H1 (cell line): ENCODE measurements at regions not wholly inside any gene's neighbourhood (a gene's known extent, or its start where the extent isn't known, plus 50 kb on each side); places are given as distances from the start of the nearest gene placed in this dataset.

ENCODE experiments used
- CTCF ChIA-PET: fragments of 300-600 bp; sonication (Branson Sonifier 250); formaldehyde crosslinking; loops from one replicate; lab custom pipeline; 2021; ENCODE audit not compliant: partially characterized antibody; lab: Charles Lee
- POLR2A ChIA-PET: fragments of 300-600 bp; sonication (Branson Sonifier 250); formaldehyde crosslinking; loops from one replicate; lab custom pipeline; 2021; ENCODE audit warnings: inconsistent platforms; ENCODE audit not compliant: partially characterized antibody; lab: Charles Lee
- DNase-seq, 2 experiments: peaks; one replicate each; pipeline versions ENCODE4 v3.0.0 to v3.0.0-alpha.2; 2010 to 2022; ENCODE audit warnings: low spot score in 2 of 2, low read depth in 1 of 2, mixed read lengths in 1 of 2
- FAIRE-seq: peaks from 2 replicates; lab custom pipeline; 2011; peaks lifted over from hg19 to GRCh38; lab: Jason Lieb, UNC
- H2AFZ ChIP-seq: 2 replicates; pipeline ENCODE4 v1.8.1; 2012; ENCODE audit warnings: low read length, inconsistent platforms
- H2AK5ac ChIP-seq: 2 replicates; pipeline ENCODE4 v1.6.1; 2013; ENCODE audit warnings: low read depth, low read length
- H2BK120ac ChIP-seq: replicated peaks from 2 replicates; pipeline ENCODE3; 2013; ENCODE audit warnings: low read depth, low read length, inconsistent platforms
- H2BK12ac ChIP-seq: 2 replicates; pipeline ENCODE4 v1.6.1; 2013; ENCODE audit warnings: low read depth, low read length
- H2BK15ac ChIP-seq: 2 replicates; pipeline ENCODE4 v1.6.1; 2013; ENCODE audit warnings: low read length
- H2BK20ac ChIP-seq: 2 replicates; pipeline ENCODE4 v1.6.1; 2013; ENCODE audit warnings: low read length
- H2BK5ac ChIP-seq: 2 replicates; pipeline ENCODE4 v1.6.1; 2013; ENCODE audit warnings: low read depth, low read length
- H3K14ac ChIP-seq: 2 replicates; pipeline ENCODE4 v1.6.1; 2013; ENCODE audit warnings: inconsistent platforms; ENCODE audit not compliant: insufficient read length
- H3K18ac ChIP-seq: 2 replicates; pipeline ENCODE4 v1.6.1; 2013; ENCODE audit warnings: low read length; ENCODE audit errors: extremely low read depth
- H3K23ac ChIP-seq: 2 replicates; pipeline ENCODE4 v1.6.1; 2013; ENCODE audit warnings: inconsistent platforms; ENCODE audit not compliant: insufficient read length
- H3K23me2 ChIP-seq: 2 replicates; pipeline ENCODE4 v1.6.1; 2013; ENCODE audit warnings: low read depth, low read length
- H3K27ac ChIP-seq: 2 replicates; pipeline ENCODE4 v1.6.1; 2011; ENCODE audit warnings: low read depth, low read length, inconsistent platforms
- H3K27me3 ChIP-seq, 4 experiments: replicated peaks in 1 of 4; 1 replicate in 1 of 4; 2 replicates in 3 of 4; pipeline versions ENCODE4 v1.6.1 to v1.8.1; 2011 to 2013; ENCODE audit warnings: low read length in 3 of 4, mild to moderate bottlenecking in 3 of 4, inconsistent platforms in 2 of 4, mixed read lengths in 2 of 4, moderate library complexity in 1 of 4; ENCODE audit not compliant: control insufficient read depth in 3 of 4, insufficient read depth in 3 of 4; ENCODE audit errors: extremely low read depth in 1 of 4
- H3K36me3 ChIP-seq, 4 experiments: 2 replicates each; pipeline versions ENCODE4 v1.6.1 to v1.8.1; 2011 to 2013; ENCODE audit warnings: mild to moderate bottlenecking in 4 of 4, low read length in 3 of 4, moderate library complexity in 2 of 4, control low read depth in 1 of 4, inconsistent platforms in 1 of 4; ENCODE audit not compliant: insufficient read depth in 4 of 4, control insufficient read depth in 2 of 4
- H3K4ac ChIP-seq: replicated peaks from 2 replicates; pipeline ENCODE3; 2013; ENCODE audit warnings: low read length, low read depth, mixed read lengths, inconsistent platforms; ENCODE audit not compliant: insufficient read length
- H3K4me1 ChIP-seq, 4 experiments: replicated peaks in 1 of 4; 1 replicate in 1 of 4; 2 replicates in 3 of 4; pipeline versions ENCODE4 v1.6.1 to v1.8.1; 2011 to 2013; ENCODE audit warnings: low read length in 3 of 4, inconsistent platforms in 2 of 4, mixed read lengths in 1 of 4; ENCODE audit not compliant: insufficient read depth in 4 of 4, control insufficient read depth in 3 of 4
- H3K4me2 ChIP-seq, 2 experiments: 2 replicates each; pipeline versions ENCODE4 v1.6.1 to v1.8.1; 2011 to 2013; ENCODE audit warnings: low read depth in 2 of 2, low read length in 2 of 2, control low read depth in 1 of 2, inconsistent platforms in 1 of 2, mild to moderate bottlenecking in 1 of 2; ENCODE audit not compliant: insufficient read depth in 1 of 2
- H3K4me3 ChIP-seq, 4 experiments: fragments of 200-600, 300-600 bp in 1 of 4; sonication (generic), shearing (Covaris generic), sonication (Bioruptor Twin) in 1 of 4; 2 replicates each; pipeline versions ENCODE4 v1.5.1 to v1.8.1; 2011 to 2016; ENCODE audit warnings: low read length in 4 of 4, low read depth in 3 of 4, control low read depth in 2 of 4, inconsistent platforms in 2 of 4, mild to moderate bottlenecking in 2 of 4, mixed read lengths in 1 of 4, moderate library complexity in 1 of 4; ENCODE audit not compliant: insufficient read depth in 2 of 4; ENCODE audit errors: extremely low read depth in 1 of 4
- H3K56ac ChIP-seq: replicated peaks from 2 replicates; pipeline ENCODE3; 2013; ENCODE audit warnings: low read depth, mild to moderate bottlenecking, mixed read lengths, low read length, inconsistent platforms; ENCODE audit not compliant: insufficient read length
- H3K79me1 ChIP-seq: 2 replicates; pipeline ENCODE4 v1.6.1; 2013; ENCODE audit warnings: low read depth, low read length, control low read depth
- H3K79me2 ChIP-seq, 2 experiments: 2 replicates each; pipeline versions ENCODE4 v1.6.1 to v1.8.1; 2012 to 2013; ENCODE audit warnings: low read length in 2 of 2, mild to moderate bottlenecking in 2 of 2, inconsistent platforms in 1 of 2; ENCODE audit not compliant: insufficient read depth in 2 of 2, control insufficient read depth in 1 of 2
- H3K9ac ChIP-seq, 4 experiments: replicated peaks in 1 of 4; 1 replicate in 1 of 4; 2 replicates in 3 of 4; pipeline versions ENCODE4 v1.6.1 to v1.8.1; 2011 to 2013; ENCODE audit warnings: low read depth in 3 of 4, low read length in 3 of 4, control low read depth in 2 of 4, mild to moderate bottlenecking in 2 of 4, moderate library complexity in 2 of 4, inconsistent platforms in 1 of 4; ENCODE audit errors: extremely low read depth in 1 of 4
- H3K9me3 ChIP-seq, 2 experiments: 2 replicates each; pipeline versions ENCODE4 v1.6.1 to v1.8.1; 2012 to 2013; ENCODE audit warnings: mild to moderate bottlenecking in 2 of 2, moderate library complexity in 2 of 2, control low read depth in 1 of 2, inconsistent platforms in 1 of 2, low read depth in 1 of 2, low read length in 1 of 2, mixed read lengths in 1 of 2; ENCODE audit not compliant: insufficient read depth in 2 of 2
- H4K20me1 ChIP-seq, 2 experiments: replicated peaks in 1 of 2; 2 replicates each; pipeline versions ENCODE3 to v1.8.1; 2011 to 2013; ENCODE audit warnings: inconsistent platforms in 2 of 2, low read length in 2 of 2, mild to moderate bottlenecking in 1 of 2; ENCODE audit not compliant: insufficient read depth in 2 of 2, control insufficient read depth in 1 of 2
- H4K5ac ChIP-seq: 2 replicates; pipeline ENCODE4 v1.6.1; 2013; ENCODE audit warnings: low read length, low read depth, mixed read lengths, inconsistent platforms; ENCODE audit not compliant: insufficient read length
- H4K8ac ChIP-seq: 2 replicates; pipeline ENCODE4 v1.8.0; 2013; ENCODE audit warnings: mild to moderate bottlenecking, moderate library complexity, low read length, inconsistent platforms; ENCODE audit not compliant: insufficient read depth; ENCODE audit errors: extremely low read depth
- H4K91ac ChIP-seq: replicated peaks from 2 replicates; pipeline ENCODE3; 2013; ENCODE audit warnings: low read length, mixed read lengths, inconsistent platforms; ENCODE audit not compliant: insufficient read length
- BCL11A ChIP-seq, 2 experiments: IDR thresholded peaks; one replicate each; pipeline ENCODE4 v1.6.1; 2011; ENCODE audit warnings: low read depth in 2 of 2, low read length in 2 of 2, mild to moderate bottlenecking in 2 of 2
- CTBP2 ChIP-seq: IDR thresholded peaks from 2 replicates; pipeline ENCODE4 v1.7.0; 2011; ENCODE audit warnings: borderline replicate concordance, mild to moderate bottlenecking, moderate library complexity, mixed read lengths, low read length; ENCODE audit not compliant: insufficient read depth, insufficient read length
- EZH2 ChIP-seq: fragments of 200-600 bp; sonication (generic); IDR thresholded peaks from 2 replicates; pipeline ENCODE4 v1.7.1; 2012; ENCODE audit warnings: low read depth, mild to moderate bottlenecking, moderate library complexity, low read length, inconsistent platforms; ENCODE audit not compliant: severe bottlenecking
- GTF2F1 ChIP-seq: IDR thresholded peaks from 2 replicates; pipeline ENCODE4 v1.6.1; 2012; ENCODE audit warnings: low read depth, low read length, improper control_type of control experiment, borderline replicate concordance
- JUND ChIP-seq: IDR thresholded peaks from 2 replicates; pipeline ENCODE4 v1.6.1; 2011; ENCODE audit warnings: mild to moderate bottlenecking, improper control_type of control experiment, low read length
- NRF1 ChIP-seq: IDR thresholded peaks from 2 replicates; pipeline ENCODE4 v1.6.1; 2011; ENCODE audit warnings: mild to moderate bottlenecking, low read depth, low read length, improper control_type of control experiment
- PHF8 ChIP-seq: fragments of 200-600 bp; sonication (generic); conservative IDR thresholded peaks from 2 replicates; pipeline ENCODE4 v1.7.1; 2012; ENCODE audit warnings: low read depth, mild to moderate bottlenecking, inconsistent platforms, low read length, moderate library complexity
- RNF2 ChIP-seq: fragments of 200-900, 300-1000 bp; sonication (generic); IDR thresholded peaks from 2 replicates; pipeline ENCODE4 v1.7.1; 2016; ENCODE audit warnings: borderline replicate concordance, low read depth, mild to moderate bottlenecking, antibody characterized with exemption, low read length; ENCODE audit not compliant: poor library complexity, severe bottlenecking; ENCODE audit errors: missing control alignments
- SRF ChIP-seq: IDR thresholded peaks from 2 replicates; pipeline ENCODE4 v1.6.1; 2011; ENCODE audit warnings: mild to moderate bottlenecking, low read depth, low read length, moderate library complexity
- SUZ12 ChIP-seq: fragments of 200-600 bp; sonication (generic); IDR thresholded peaks from 2 replicates; pipeline ENCODE4 v1.6.1; 2012; ENCODE audit warnings: mild to moderate bottlenecking, inconsistent platforms, low read length, moderate library complexity, mixed read lengths
- YY1 ChIP-seq: IDR thresholded peaks from 2 replicates; pipeline ENCODE4 v1.6.1; 2011; ENCODE audit warnings: low read depth, mild to moderate bottlenecking, low read length
- WGBS, 2 experiments: shearing (Covaris generic) in 1 of 2; methylation state at CpG; one replicate each; pipeline versions ENCODE4 v1.1.6 to v1.1.7; 2013 to 2015; ENCODE audit warnings: low lambda C conversion rate in 2 of 2, mixed read lengths in 2 of 2, inconsistent platforms in 1 of 2, low coverage in 1 of 2, missing lambda C conversion rate in 1 of 2; ENCODE audit not compliant: insufficient replicate concordance in 2 of 2, insufficient coverage in 1 of 2, insufficient read length in 1 of 2; ENCODE audit errors: extremely low coverage in 1 of 2, missing lambda C conversion rate in 1 of 2; 5-methylcytosine and 5-hydroxymethylcytosine counted together
- TF ChIP-seq, protein P1 (sequence below): IDR thresholded peaks from 2 replicates; pipeline ENCODE4 v1.6.1; 2012; ENCODE audit warnings: inconsistent platforms

GRCh38 chr15:61480295-61480694 lies 251.2 kb upstream of the RORA start:
- no peak overlapping the region for H3K4ac ChIP-seq
- no peaks in the 10 kb centered on the region for H3K36me3 ChIP-seq
- H3K27ac ChIP-seq = no peak overlapping the region
- H3K9ac ChIP-seq = no peak overlapping the region
- 0 out of 2 replicates have a peak overlapping the region, but pooled peaks have one; percentile 59 for H2AFZ ChIP-seq
- H2BK5ac ChIP-seq = no peak overlapping the region
- H3K79me1 ChIP-seq = no peaks in the 10 kb centered on the region
- no peak overlapping the region for H2BK20ac ChIP-seq
- no peak overlapping the region for H3K56ac ChIP-seq
- no peak overlapping the region for H3K4me2 ChIP-seq
- WGBS, 2 experiments = 88% methylated on average over 5 of the region's 5 CpGs; no CpG with 5 or more reads in 1 of the 2 experiments
- POLR2A ChIA-PET = no interaction called here
- TF ChIP-seq JUND = no peak
- TF ChIP-seq SRF = no peak
- TF ChIP-seq GTF2F1 = no peak
- no peak for TF ChIP-seq EZH2
- no peak for TF ChIP-seq BCL11A (IDR thresholded peaks at IDR 0.05; ENCODE audit: low read depth in 2 of 2, low read length in 2 of 2)
- TF ChIP-seq CTBP2 = no peak
- no peak for TF ChIP-seq RNF2
- no peak for TF ChIP-seq SUZ12
- TF ChIP-seq PHF8 = no peak
- TF ChIP-seq, protein P1, sequence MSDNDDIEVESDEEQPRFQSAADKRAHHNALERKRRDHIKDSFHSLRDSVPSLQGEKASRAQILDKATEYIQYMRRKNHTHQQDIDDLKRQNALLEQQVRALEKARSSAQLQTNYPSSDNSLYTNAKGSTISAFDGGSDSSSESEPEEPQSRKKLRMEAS = no peak
- TF ChIP-seq NRF1 = no peak
- TF ChIP-seq YY1 = no peak
- H2BK15ac ChIP-seq = no peak overlapping the region
- H3K9me3 ChIP-seq = no peaks in the 10 kb centered on the region
- no peaks in the 10 kb centered on the region for H3K4me1 ChIP-seq
- H3K27me3 ChIP-seq = no peaks in the 10 kb centered on the region
- H2BK12ac ChIP-seq = no peak overlapping the region
- DNase-seq (no peak), FAIRE-seq (no peak)
- H3K79me2 ChIP-seq = no peaks in the 10 kb centered on the region
- H3K23me2 ChIP-seq = no peaks in the 10 kb centered on the region
- H3K18ac ChIP-seq = no peak overlapping the region
- no peak overlapping the region for H3K23ac ChIP-seq
- no peak overlapping the region for H3K4me3 ChIP-seq
- H4K20me1 ChIP-seq = no peaks in the 10 kb centered on the region
- CTCF ChIA-PET = interaction anchor here (1.0 kb wide), 1 partner anchor 12 kb away, joined by 3 read pairs; no protein-coding TSS in a partner anchor
- H3K14ac ChIP-seq = no peak overlapping the region
- no peak overlapping the region for H4K5ac ChIP-seq
- no peak overlapping the region for H2AK5ac ChIP-seq
- H2BK120ac ChIP-seq = no peak overlapping the region
- H4K91ac ChIP-seq = no peak overlapping the region
- no peak overlapping the region for H4K8ac ChIP-seq
